CD14-positive monocyte (primary cell): ENCODE measurements at regions not wholly inside any gene's neighbourhood (a gene's known extent, or its start where the extent isn't known, plus 50 kb on each side); places are given as distances from the start of the nearest gene placed in this dataset.

Source experiments
- DNase-seq, 3 donors: peaks; one replicate each; pipeline ENCODE4 v3.0.0-alpha.2; 2011 to 2022
- H2AFZ ChIP-seq: 2 replicates; pipeline ENCODE4 v1.6.0; 2012; ENCODE audit warnings: mild to moderate bottlenecking, low read depth, low read length, inconsistent platforms; ENCODE audit not compliant: insufficient read depth, poor library complexity, severe bottlenecking
- H3K27ac ChIP-seq, 2 donors: 1 replicate in 1 of 2; 2 replicates in 1 of 2; pipeline ENCODE4 v1.5.1; 2012 to 2013; ENCODE audit warnings: low read length in 2 of 2, control low read depth in 1 of 2, inconsistent platforms in 1 of 2, low read depth in 1 of 2, mild to moderate bottlenecking in 1 of 2
- H3K27me3 ChIP-seq, 2 donors: one replicate each; pipeline versions ENCODE4 v1.6.0 to v1.6.1; 2011 to 2013; ENCODE audit warnings: low read length in 2 of 2; ENCODE audit not compliant: control insufficient read depth in 2 of 2, insufficient read depth in 2 of 2
- H3K36me3 ChIP-seq, 2 donors: replicated peaks in 1 of 2; 1 replicate in 1 of 2; 2 replicates in 1 of 2; pipeline versions ENCODE4 v1.5.1 to v1.6.1; 2012 to 2013; ENCODE audit warnings: low read length in 2 of 2, control low read depth in 1 of 2, inconsistent platforms in 1 of 2, mild to moderate bottlenecking in 1 of 2; ENCODE audit not compliant: insufficient read depth in 2 of 2, control insufficient read depth in 1 of 2
- H3K4me1 ChIP-seq, 2 donors: 1 replicate in 1 of 2; 2 replicates in 1 of 2; pipeline versions ENCODE4 v1.5.1 to v1.6.1; 2012 to 2013; ENCODE audit warnings: low read length in 2 of 2, control low read depth in 1 of 2, inconsistent platforms in 1 of 2, mild to moderate bottlenecking in 1 of 2, moderate library complexity in 1 of 2; ENCODE audit not compliant: insufficient read depth in 2 of 2, control insufficient read depth in 1 of 2
- H3K4me2 ChIP-seq: replicated peaks from 2 replicates; pipeline ENCODE3; 2012; ENCODE audit warnings: low read length, moderate library complexity, mild to moderate bottlenecking; ENCODE audit not compliant: poor library complexity, severe bottlenecking; ENCODE audit errors: extremely low read depth
- H3K4me3 ChIP-seq, 3 experiments: fragments of 200-600 bp in 1 of 3; sonication (generic) in 1 of 3; replicated peaks in 1 of 3; 1 replicate in 2 of 3; 2 replicates in 1 of 3; pipeline ENCODE4 v1.5.1; 2011 to 2013; ENCODE audit warnings: low read length in 3 of 3, mild to moderate bottlenecking in 3 of 3, control low read depth in 2 of 3, low read depth in 2 of 3, inconsistent platforms in 1 of 3, moderate library complexity in 1 of 3
- H3K79me2 ChIP-seq: 2 replicates; pipeline ENCODE4 v1.6.0; 2012; ENCODE audit warnings: mild to moderate bottlenecking, control low read depth, inconsistent platforms, low read length, moderate library complexity; ENCODE audit not compliant: insufficient read depth
- H3K9ac ChIP-seq: 2 replicates; pipeline ENCODE4 v1.6.0; 2017; ENCODE audit warnings: low read length, mild to moderate bottlenecking; ENCODE audit not compliant: insufficient read depth, poor library complexity, severe bottlenecking
- H3K9me3 ChIP-seq, 2 donors: replicated peaks in 1 of 2; 1 replicate in 1 of 2; 2 replicates in 1 of 2; pipeline versions ENCODE4 v1.5.1 to v1.6.1; 2012 to 2013; ENCODE audit warnings: low read length in 2 of 2, control low read depth in 1 of 2; ENCODE audit not compliant: control insufficient read depth in 1 of 2, insufficient read depth in 1 of 2
- H4K20me1 ChIP-seq: 2 replicates; pipeline ENCODE4 v1.6.0; 2012; ENCODE audit warnings: mild to moderate bottlenecking, low read length, control low read depth, moderate library complexity; ENCODE audit not compliant: insufficient read depth
- H3K27ac Mint-ChIP-seq, 7 donors: one replicate each; pipeline ENCODE4 v1.8.0; 2020; ENCODE audit warnings: mild to moderate bottlenecking in 7 of 7, mixed read lengths in 7 of 7, moderate library complexity in 6 of 7, inconsistent platforms in 2 of 7
- H3K27me3 Mint-ChIP-seq, 3 donors: one replicate each; pipeline ENCODE4 v1.8.0; 2021 to 2022; ENCODE audit warnings: low read depth in 3 of 3, mild to moderate bottlenecking in 3 of 3, mixed read lengths in 3 of 3, moderate library complexity in 3 of 3, inconsistent platforms in 1 of 3
- H3K36me3 Mint-ChIP-seq, 2 donors: one replicate each; pipeline ENCODE4 v1.8.0; 2020; ENCODE audit warnings: mixed read lengths in 2 of 2, inconsistent platforms in 1 of 2, mild to moderate bottlenecking in 1 of 2
- H3K4me1 Mint-ChIP-seq: one replicate; pipeline ENCODE4 v1.8.0; 2020; ENCODE audit warnings: mild to moderate bottlenecking, mixed read lengths
- H3K4me3 Mint-ChIP-seq, 2 donors: one replicate each; pipeline ENCODE4 v1.8.0; 2020; ENCODE audit warnings: mild to moderate bottlenecking in 2 of 2, mixed read lengths in 2 of 2, moderate library complexity in 1 of 2
- H3K9me3 Mint-ChIP-seq, 7 donors: one replicate each; pipeline ENCODE4 v1.8.0; 2020 to 2022; ENCODE audit warnings: mixed read lengths in 7 of 7, mild to moderate bottlenecking in 6 of 7, moderate library complexity in 6 of 7, inconsistent platforms in 2 of 7
- WGBS: methylation state at CpG from one replicate; pipeline ENCODE4 v1.1.5; 2013; ENCODE audit warnings: missing lambda C conversion rate; ENCODE audit not compliant: insufficient coverage; 5-methylcytosine and 5-hydroxymethylcytosine counted together
- intact Hi-C, 2 donors: fragments of 100-400 bp; cut with micrococcal nuclease; formaldehyde crosslinking; loops; one replicate each; pipeline versions ENCODE4 v1.15.0 to v1.15.1; 2023
- TF ChIP-seq, protein P1 (sequence below): fragments of 200-600 bp; IDR thresholded peaks from one replicate; pipeline ENCODE4 v1.8.0; 2022; ENCODE audit warnings: antibody characterized with exemption, mild to moderate bottlenecking

DNA sequence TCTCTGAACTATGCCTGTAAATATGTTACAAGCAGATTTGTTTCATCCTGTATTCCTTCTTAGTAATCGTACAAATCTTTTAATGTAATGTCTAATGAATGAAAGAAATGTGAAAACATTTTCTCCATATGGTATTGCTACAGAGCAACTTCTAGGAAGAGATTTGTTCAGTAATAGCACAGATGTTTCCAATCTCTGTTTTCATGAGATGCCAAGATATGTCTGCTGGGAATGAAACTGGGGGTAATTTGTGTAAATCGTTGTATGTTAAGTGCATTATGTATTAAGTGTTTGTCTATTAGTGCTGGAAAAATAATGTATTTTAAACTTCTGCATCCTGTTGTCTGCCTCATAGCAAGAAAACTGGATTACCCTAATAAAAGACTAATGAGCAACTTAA is 722.2 kb upstream of the EYS start:
- no peaks in the 10 kb centered on the region for H3K4me1 Mint-ChIP-seq
- Histone ChIP-seq H3K79me2 (no peaks in the 10 kb centered on the region), H3K9ac (no peak overlapping the region), H3K27me3 (no peaks in the 10 kb centered on the region), H3K27ac (no peak overlapping the region), H3K4me3 (no peak overlapping the region), H3K4me1 (no peaks in the 10 kb centered on the region), H2AFZ (no peak overlapping the region), H3K36me3 (no peaks in the 10 kb centered on the region), H3K4me2 (no peak overlapping the region), H4K20me1 (no peaks in the 10 kb centered on the region), H3K9me3 (no peaks in the 10 kb centered on the region)
- intact Hi-C loops, result no loop called here
- H3K27ac Mint-ChIP-seq, result no peak overlapping the region
- peaks cover 0 to 7% (median 3%) of the 10 kb centered on the region in 7 donors for H3K9me3 Mint-ChIP-seq
- H3K4me3 Mint-ChIP-seq, result no peak overlapping the region
- TF ChIP-seq, protein P1, sequence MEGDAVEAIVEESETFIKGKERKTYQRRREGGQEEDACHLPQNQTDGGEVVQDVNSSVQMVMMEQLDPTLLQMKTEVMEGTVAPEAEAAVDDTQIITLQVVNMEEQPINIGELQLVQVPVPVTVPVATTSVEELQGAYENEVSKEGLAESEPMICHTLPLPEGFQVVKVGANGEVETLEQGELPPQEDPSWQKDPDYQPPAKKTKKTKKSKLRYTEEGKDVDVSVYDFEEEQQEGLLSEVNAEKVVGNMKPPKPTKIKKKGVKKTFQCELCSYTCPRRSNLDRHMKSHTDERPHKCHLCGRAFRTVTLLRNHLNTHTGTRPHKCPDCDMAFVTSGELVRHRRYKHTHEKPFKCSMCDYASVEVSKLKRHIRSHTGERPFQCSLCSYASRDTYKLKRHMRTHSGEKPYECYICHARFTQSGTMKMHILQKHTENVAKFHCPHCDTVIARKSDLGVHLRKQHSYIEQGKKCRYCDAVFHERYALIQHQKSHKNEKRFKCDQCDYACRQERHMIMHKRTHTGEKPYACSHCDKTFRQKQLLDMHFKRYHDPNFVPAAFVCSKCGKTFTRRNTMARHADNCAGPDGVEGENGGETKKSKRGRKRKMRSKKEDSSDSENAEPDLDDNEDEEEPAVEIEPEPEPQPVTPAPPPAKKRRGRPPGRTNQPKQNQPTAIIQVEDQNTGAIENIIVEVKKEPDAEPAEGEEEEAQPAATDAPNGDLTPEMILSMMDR, result no peak
- no CpG with 5 or more reads among the region's 2 CpGs for WGBS
- H3K36me3 Mint-ChIP-seq, result no peaks in the 10 kb centered on the region
- no peaks in the 10 kb centered on the region for H3K27me3 Mint-ChIP-seq
- DNase-seq, result no peak

DNA sequence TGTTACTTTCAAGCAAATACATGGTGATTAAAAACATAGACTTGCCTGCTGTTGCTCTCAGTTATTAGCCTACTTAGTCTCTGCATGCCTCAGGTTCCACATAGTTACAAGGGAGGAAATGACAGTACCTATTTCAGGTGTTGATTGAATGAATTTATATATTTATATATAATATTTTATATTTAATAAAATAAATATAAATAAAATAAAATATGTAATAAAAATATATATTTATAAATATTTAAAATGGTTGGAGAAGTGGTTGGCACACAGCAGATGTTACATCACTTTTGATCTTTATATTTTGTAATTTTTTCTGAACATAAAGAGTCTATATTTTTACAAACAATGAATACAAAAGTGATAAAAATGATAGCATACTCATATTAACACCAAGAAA is 716.0 kb upstream of the EYS start:
- H3K4me3 ChIP-seq, result no peak overlapping the region
- H3K27ac ChIP-seq, result no peak overlapping the region
- intact Hi-C loops, result no loop called here
- Mint-ChIP-seq H3K4me3 (no peak overlapping the region), H3K9me3 (peaks cover 0 to 7% (median 3%) of the 10 kb centered on the region in 7 donors), H3K27me3 (no peaks in the 10 kb centered on the region), H3K36me3 (no peaks in the 10 kb centered on the region), H3K4me1 (no peaks in the 10 kb centered on the region), H3K27ac (no peak overlapping the region)
- H3K27me3 ChIP-seq, result no peaks in the 10 kb centered on the region
- no peak for DNase-seq
- no peaks in the 10 kb centered on the region for H3K79me2 ChIP-seq
- no peaks in the 10 kb centered on the region for H3K4me1 ChIP-seq
- TF ChIP-seq, protein P1, result no peak
- H4K20me1 ChIP-seq, result no peaks in the 10 kb centered on the region
- H3K9ac ChIP-seq, result no peak overlapping the region
- H3K36me3 ChIP-seq, result no peaks in the 10 kb centered on the region
- no peak overlapping the region for H3K4me2 ChIP-seq
- no peak overlapping the region for H2AFZ ChIP-seq
- peaks cover 0 to 4% of the 10 kb centered on the region in 2 donors for H3K9me3 ChIP-seq
